HG03342 (cell line): ENCODE measurements at regions not wholly inside any gene's neighbourhood (a gene's known extent, or its start where the extent isn't known, plus 50 kb on each side); places are given as distances from the start of the nearest gene placed in this dataset.

ENCODE experiments used
- ATAC-seq: cut with Tn5 transposase; IDR thresholded peaks from one replicate; pipeline ENCODE4 v1.9.1; 2021; ENCODE audit warnings: mild to moderate bottlenecking, moderate library complexity; ENCODE audit not compliant: unreplicated experiment

DNA sequence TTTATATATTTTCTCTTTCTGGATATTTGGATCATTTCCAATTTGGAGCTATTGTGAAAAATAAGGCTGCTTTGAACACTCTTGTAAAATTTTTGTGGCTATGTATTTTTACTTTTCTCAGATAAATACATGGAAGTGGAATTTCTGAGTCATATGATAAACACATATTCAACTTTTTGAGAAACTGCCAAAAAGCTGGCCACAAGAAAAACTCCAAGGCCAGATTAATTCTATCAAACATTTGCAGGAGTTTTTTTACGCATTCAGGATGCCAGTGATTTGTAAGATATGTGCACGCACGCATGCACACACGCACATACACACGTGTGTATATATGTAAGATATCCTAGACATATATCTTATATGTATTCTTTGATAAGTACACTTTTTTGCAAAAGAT is 477.5 kb upstream of the SPHKAP start:
- no peak for ATAC-seq

DNA sequence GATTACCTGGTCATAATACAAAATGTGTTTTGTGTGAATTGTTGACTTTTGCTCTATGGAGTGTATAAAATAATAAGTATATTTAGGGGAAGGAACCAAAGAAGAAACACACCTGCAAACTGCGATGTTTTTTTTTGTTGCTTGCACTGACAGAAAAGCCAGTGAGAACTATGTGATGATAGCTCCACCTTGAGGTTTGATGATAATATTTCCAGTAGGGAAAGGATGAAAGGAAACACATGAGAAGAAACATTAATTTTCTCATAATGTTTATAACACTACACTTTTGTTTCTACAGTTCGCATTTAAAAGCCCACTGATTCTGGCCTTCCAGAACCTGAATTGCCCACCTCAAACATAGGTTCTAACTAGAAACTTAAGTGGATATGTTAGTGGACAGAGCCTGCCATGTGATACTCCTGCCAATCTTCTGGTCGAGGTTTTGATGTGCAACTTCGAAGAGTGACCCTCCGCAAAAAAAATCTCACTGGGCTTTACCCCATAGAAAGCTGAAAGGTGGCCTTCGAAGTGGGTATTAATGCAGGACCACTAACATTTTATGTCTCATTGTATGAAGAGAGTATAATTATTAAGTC is 476.4 kb upstream of the SPHKAP start:
- no peak for ATAC-seq

DNA sequence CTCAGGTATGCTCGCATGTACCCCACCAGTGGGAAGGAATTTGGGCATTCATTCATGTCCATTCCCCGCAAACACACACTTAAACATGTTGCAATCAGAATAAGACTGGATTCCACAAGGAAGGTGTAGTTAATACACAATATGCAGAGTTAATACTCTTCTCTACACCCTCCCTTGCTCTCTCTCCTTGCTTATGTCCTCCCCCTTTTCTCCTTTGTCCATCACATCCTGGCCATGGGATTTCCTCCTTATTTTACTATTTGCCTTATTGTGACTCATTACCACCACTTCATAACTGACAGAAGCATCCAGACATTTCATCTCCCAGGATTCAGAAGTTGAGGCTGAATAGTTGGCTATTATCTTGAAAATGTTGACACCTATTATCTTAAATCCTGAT is 473.8 kb upstream of the SPHKAP start:
- ATAC-seq, result no peak

- no peak for ATAC-seq
Measured at GRCh38 chr2:228654707-228655106, 473.2 kb upstream of the SPHKAP start.

DNA sequence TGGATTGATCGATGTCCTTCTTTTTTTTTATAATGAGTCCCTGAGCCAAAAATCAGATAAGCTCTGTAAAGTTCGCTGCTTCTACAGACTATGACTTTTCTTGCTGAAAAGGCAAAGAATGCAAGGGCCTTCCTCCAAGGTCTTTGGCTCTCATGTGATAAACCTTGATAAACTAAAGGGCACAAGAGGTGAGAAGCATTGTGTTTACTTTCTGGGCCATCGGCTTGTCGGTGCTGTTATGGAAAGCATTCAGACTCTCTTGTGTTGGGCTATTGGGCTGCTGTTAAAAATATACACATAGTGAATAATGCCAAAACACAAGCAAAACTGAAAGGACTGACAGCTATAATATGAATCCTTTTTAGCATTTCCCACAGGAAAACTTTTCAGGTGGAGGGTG is 472.4 kb upstream of the SPHKAP start:
- no peak for ATAC-seq

GRCh38 chr2:228652366-228652765 is 470.9 kb upstream of the SPHKAP start:
- no peak for ATAC-seq

DNA sequence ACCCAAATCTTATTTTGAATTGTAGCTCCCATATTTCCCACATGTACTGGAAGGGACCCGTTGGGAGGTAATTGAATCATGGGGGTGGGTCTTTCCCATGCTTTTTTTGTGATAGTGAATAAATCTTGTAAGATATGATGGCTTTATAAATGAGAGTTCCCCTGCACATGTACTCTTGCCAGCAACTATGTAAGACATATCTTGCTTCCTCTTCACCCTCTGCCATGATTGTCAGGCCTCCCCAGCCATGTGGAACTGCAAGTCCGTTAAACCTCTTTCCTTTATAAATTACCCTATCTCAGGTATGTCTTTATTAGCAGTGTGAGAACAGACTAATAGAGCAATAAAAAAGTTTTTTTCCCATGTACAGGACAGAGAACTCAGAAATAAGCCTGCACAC is 468.4 kb upstream of the SPHKAP start:
- ATAC-seq, result no peak

GRCh38 chr2:228649447-228649846 is 468.0 kb upstream of the SPHKAP start:
- no peak for ATAC-seq

DNA sequence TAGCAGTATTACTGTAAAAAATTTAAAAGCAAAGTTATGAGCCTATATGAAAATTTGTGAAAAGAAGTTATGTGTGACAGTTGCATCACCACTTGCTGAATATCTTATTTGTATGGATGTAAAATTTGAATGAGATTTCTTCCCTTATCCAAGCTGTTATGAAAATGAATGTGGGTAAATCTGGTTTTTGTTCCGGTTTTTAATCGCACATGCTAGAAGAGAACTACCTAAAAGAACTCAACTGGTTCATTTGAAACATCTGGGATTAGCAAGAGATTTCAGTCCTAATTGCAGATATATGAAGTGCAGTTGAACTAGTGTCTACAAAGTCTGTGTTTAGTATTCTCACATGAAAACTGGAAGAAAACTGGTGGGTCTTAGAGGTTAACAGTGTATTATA is 467.1 kb upstream of the SPHKAP start:
- no peak for ATAC-seq

GRCh38 chr2:228646061-228646460 is 464.6 kb upstream of the SPHKAP start:
- ATAC-seq, result no peak

DNA sequence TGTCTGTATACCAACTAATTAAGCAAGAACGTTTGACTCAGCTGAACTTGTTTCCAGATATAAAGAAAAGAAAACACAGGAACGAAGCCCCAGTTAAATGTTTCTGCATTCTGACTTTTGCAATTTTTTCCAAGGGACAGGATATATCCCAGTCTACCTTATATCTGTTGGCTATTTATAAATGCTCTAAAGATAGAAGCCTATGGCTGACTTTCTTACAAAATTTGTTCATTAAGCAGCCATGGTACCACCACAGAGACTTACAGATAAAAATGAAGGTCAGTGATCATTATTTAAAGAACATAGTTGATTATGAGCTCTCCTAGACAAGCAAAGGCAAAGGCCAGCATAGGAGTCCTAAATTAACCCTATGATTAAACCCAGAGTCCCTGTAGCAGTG is 462.7 kb upstream of the SPHKAP start:
- ATAC-seq, result no peak

- no peak for ATAC-seq
Measured at GRCh38 chr2:228642861-228643260, 461.4 kb upstream of the SPHKAP start.

- ATAC-seq, result no peak
Measured at GRCh38 chr2:228630786-228631185, 449.3 kb upstream of the SPHKAP start.

DNA sequence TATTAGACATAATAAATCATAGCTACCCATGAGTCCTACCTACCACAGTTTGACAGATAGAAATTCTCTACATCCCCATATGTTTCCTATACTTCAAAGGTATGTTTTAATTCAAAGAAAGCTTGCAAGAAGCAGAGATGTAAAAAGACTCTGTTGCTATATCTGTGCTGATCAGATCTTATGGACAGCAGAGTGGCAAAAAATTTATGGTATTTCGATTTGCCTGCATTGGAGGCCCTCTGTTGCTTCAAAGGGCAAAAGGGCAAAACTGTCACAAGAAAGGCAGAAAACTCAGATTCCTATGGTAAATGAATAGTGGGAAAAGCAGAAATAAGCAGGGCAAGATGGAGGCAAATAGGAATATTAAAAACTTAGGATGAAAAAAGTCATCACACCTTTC is 447.8 kb upstream of the SPHKAP start:
- ATAC-seq, result no peak

DNA sequence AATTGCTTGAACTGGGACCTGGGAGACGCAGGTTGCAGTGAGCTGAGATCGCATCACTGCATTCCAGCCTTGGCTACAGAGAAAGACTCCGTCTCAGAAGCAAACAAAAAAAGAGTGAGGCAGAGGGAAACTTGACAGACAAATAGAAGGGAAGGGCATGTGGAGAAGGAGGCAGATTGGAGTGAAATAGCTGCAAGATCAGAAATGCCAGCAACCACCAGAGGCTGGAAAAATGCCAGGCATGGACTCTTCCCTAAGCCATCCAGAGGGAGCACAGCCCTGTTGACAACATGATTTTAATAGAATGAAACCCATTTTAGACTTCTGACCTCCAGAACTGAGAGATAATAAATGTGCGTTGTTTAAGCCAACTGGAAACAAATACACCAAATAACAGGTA is 447.2 kb upstream of the SPHKAP start:
- ATAC-seq, result no peak

GRCh38 chr2:228627510-228627909 is 446.0 kb upstream of the SPHKAP start:
- no peak for ATAC-seq

DNA sequence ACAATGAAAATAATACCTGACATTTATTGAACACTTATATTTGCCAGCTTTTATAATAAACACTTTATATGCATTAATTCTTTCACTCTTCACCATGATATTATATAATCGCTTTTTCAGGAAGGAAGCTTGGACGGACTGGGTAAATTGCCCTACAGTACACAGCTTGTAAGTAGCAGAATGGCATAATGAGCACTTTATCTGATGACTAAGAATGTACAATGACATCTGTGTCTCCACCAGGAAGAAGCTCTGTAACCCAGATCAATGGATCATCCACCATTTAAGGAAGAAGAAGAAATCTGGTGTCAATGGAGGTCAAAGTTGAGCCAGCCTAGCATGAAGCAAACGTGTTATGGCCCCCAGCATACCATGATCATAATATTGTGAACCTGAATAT is 444.0 kb upstream of the SPHKAP start:
- ATAC-seq, result no peak

GRCh38 chr2:228624733-228625132 is 443.2 kb upstream of the SPHKAP start:
- no peak for ATAC-seq

DNA sequence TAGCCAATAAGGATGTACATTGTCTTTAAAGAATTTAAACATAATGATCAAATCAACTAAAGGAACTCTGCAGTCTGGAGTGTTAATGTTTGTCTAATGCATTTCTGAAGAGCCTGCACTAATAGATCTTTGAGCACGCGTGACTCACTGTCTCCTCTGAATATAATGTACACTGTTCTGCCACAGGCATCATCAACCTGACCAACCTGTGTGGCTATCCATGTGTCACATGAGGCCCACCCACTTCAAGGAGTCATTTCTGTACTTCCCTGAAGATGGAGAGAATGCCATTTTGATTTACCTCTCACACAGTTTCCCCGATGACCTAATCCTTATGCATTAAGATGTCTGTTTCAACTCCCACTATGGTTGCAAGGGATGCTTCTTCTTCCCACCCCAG is 434.0 kb upstream of the SPHKAP start:
- ATAC-seq, result no peak

GRCh38 chr2:228614741-228615140 is 433.3 kb upstream of the SPHKAP start:
- no peak for ATAC-seq

DNA sequence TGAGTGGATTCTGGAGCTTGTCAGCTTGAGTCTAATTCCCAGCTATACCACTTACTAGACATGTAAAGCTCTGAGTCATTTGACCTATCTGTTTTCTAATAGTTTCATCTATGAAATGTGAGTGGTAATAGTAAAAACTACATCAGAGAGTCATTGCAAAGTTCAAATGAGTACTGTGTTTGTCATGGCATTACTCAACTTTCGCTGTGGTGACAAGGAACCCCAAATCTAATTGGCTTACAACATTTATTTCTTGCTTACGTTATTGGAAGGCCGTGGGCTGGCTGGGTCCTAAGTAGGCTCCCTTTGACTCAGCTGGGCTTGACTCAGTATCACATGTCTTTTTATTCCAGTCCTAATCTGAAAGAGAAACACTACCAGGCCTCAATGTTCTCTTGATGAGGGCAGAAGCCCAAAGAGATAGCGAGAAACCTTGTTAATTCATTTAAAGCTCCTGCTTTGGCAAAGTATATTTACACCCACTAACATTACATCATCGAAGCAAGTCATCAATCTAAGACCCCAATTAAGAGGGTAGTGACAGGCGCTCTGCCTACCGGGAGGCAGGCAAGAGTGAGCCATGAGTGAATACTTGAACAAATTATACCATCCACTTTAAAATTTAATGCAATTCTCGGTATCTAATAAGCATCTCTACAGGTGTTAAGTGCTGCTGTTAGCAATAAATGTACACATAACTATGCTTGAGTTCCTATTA is 431.8 kb upstream of the SPHKAP start:
- ATAC-seq, result peak; percentile 68

DNA sequence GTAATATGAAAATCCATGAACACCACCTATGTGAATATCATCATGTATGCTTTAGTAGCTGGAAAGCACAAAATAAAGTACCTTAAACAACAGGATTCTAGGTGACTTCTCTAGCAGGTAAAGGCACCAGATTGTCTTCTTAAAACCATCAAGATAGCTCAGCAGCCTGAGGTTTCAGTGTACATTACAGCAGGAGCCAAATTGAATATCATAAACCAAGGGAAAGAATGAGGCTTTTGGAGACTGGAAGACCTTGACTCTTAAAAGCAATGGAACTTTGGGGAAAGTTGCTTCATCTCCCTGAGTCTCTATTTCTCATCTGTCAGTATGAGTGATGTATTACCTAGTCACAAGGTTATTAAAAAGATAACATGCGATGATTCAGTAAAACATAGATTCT is 429.7 kb upstream of the SPHKAP start:
- ATAC-seq, result no peak

GRCh38 chr2:228602288-228602687 is 420.8 kb upstream of the SPHKAP start:
- no peak for ATAC-seq
